ENCODE measurements at regions not wholly inside any gene's neighbourhood (a gene's known extent, or its start where the extent isn't known, plus 50 kb on each side); places are given as distances from the start of the nearest gene placed in this dataset.
"Not testable (repeated sequence)": the region's sequence is repeated elsewhere in the genome, so short reads cannot be mapped to it uniquely, and the experiment has no call there.

DNA sequence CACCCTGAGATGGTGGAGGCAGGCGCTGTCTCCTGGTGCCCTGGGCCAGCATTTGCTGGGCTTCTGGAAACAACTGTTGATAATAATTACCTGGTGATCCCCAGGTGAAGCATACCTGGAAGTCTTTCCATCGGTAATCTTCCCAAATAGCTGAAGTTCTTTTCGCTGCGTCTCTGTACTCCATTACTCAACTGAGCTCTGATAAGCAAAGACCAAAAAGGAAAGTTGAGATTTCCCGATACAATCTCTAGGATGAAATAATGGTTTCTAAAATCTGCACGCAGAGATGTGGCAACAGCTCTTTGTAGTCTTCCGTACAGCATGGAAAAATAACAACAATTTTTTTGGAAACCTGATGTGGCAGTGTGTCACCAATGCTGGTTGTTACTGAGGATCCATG, 226.5 kb downstream of the GATA3 start:
- DNase-seq (ENCODE audit: low read depth): no peak

DNA sequence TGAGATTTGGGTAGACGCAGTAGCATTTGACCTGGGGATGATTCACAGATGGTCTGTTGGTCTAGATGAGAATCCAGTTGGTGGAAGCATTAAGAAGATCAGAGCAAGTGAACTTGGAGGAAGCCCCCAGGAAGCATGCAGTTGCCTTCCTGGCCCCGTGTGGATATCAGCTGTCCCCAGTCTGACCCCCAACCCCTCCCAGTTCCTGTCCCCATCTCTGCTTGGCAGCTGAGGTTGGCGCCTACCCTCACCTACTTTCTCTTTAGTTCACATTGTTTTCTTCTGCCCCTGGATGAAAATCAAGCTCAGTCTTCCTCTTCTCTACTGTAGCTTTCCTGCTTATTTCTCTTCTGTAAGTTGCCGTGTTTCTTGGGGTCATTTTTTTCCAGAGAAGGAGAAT, 227.9 kb downstream of the GATA3 start:
- DNase-seq (ENCODE audit: low read depth): no peak

DNA sequence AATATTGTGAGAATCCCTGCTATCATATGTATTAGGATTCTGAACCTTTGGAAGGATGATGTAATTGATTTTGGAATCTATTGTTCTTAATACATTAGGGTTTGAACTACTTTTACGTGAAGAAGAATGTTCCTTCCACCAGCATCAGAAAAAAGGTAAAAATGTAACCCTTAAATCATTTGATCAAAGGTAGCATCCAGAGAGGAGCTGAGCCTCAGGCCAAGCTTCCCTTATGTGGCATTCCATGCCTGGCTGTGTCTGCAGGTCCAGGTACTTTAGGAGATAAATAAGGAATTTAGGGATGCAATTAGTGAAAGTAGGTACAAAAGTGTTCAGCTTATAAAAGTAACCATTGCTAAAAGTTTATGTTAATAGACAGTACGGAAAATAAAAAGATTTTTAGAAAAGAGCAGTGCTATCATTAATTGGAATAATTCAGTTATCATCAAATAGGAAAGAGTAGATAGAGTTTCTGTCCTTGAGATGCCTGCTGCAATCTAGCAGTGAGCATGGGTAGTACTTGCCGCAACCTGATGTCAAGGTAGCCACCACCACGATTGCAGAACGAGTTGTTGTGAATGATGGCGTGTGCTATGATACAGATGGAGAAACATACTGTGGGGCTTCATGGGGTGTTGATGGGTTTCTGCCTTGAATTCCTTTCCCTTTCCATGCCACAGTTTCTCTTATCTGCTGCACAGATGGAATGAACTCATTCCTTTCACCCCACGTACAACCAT, 228.8 kb downstream of the GATA3 start:
- no peak for DNase-seq (ENCODE audit: low read depth)

GRCh38 chr10:8283986-8284385, 229.5 kb downstream of the GATA3 start:
- DNase-seq (ENCODE audit: low read depth): no peak

DNA sequence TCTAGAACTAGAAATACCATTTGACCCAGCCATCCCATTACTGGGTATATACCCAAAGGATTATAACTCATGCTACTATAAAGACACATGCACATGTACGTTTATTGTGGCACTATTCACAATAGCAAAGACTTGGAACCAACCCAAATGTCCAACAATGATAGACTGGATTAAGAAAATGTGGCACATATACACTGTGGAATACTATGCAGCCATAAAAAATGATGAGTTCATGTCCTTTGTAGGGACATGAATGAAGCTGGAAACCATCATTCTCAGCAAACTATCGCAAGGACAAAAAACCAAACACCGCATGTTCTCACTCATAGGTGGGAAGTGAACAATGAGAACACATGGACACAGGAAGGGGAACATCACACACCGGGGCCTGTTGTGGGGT, 231.5 kb downstream of the GATA3 start:
- not testable (repeated sequence) for DNase-seq (ENCODE audit: low read depth)

DNA sequence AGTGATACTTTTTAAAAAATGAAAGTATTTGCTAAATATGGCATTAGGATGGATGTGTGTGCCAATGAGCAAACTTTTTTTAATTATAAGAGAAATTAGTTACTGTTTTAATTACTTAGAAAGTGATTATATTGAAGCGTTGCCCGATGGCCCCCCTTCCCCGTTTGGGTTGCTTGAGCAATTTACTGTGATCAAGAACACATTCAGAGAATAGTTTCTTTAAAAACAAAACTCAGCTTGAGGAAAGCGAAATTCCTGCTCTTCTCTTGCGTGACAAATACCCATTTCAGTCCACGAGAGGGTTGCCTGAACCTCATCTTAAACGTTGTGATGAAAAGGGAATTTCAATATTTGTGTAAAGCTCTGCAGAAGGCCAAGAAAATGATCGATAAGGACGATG, 234.1 kb downstream of the GATA3 start:
- no peak for DNase-seq (ENCODE audit: low read depth)

DNA sequence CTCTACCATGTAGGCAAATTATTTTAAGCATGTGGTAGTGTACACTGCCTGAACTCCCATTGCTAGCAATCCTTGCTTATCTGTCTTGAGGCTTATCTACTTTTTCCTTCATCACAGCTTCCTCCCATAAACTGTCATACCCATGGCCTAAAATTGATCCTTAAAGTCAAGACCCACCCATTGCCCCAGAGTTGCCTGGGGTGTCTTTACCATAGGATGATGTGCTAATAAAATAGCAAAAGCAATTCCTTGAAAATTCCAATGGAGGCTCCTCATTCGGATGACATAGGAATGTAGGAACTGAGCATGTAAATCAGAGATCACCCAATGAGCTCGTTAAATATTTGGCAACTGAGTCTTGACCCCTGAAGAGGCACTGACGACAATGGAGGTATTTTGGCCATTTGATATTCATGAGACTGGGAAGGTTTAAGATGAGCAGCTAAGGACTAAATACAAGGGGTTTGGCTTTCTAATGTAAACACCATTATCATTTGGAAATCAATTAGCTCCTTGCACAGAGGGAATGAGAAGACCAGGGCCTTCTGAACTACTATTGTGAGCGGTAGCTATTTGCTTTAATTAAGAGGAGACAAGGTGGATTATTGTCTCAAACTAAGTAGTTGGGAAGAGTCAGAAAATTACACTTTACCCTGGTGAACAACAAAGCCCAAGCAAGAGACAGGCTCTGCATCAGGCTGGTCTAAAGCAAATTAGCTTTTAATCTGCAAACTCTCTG, 234.9 kb downstream of the GATA3 start:
- no peak for DNase-seq (ENCODE audit: low read depth)

DNA sequence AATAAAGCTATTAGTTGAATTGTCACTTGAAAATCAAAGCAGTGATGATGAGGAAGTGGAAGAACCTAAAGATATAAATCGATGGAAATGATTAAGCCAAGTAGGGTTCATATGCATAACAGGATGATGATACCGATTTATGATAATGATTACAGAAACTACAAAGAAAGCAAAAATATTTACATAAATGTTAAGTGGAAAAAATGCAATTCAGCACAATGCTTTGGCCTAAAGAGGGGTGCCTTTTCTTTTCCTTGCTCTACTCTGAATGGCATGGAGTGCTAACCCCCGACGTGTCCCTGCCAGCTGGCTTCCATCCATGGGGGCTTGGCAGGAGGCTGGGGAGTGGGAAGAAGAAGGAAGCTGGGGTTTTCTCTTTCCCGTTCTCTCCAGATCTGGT, 240.3 kb downstream of the GATA3 start:
- DNase-seq (ENCODE audit: low read depth): no peak

GRCh38 chr10:8295311-8295710, 240.8 kb downstream of the GATA3 start:
- no peak for DNase-seq (ENCODE audit: low read depth)

GRCh38 chr10:8296090-8296733, 241.7 kb downstream of the GATA3 start:
- no peak for DNase-seq (ENCODE audit: low read depth)

GRCh38 chr10:8296734-8297101, 242.2 kb downstream of the GATA3 start:
- DNase-seq (ENCODE audit: low read depth): no peak

GRCh38 chr10:8297107-8297506, 242.6 kb downstream of the GATA3 start:
- no peak for DNase-seq (ENCODE audit: low read depth)

DNA sequence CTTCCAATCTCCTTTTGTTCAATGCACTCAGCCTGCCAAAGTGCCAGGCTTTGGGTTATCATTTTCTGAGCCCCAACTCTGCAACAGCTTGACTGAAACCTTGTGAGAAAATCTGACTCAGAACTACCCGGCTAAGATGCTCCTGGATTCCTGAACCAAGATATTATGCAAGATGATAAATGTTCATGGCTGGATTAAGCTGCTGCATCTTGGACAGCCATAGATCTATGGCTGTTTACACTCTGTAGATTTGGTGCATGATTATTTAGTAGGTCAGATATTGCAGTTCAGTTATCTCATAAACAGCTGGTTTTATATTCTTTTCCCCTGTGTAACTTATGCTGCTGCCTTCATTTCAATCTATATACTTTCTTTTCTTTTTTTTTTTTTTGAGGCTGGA, 243.5 kb downstream of the GATA3 start:
- no peak for DNase-seq (ENCODE audit: low read depth)

DNA sequence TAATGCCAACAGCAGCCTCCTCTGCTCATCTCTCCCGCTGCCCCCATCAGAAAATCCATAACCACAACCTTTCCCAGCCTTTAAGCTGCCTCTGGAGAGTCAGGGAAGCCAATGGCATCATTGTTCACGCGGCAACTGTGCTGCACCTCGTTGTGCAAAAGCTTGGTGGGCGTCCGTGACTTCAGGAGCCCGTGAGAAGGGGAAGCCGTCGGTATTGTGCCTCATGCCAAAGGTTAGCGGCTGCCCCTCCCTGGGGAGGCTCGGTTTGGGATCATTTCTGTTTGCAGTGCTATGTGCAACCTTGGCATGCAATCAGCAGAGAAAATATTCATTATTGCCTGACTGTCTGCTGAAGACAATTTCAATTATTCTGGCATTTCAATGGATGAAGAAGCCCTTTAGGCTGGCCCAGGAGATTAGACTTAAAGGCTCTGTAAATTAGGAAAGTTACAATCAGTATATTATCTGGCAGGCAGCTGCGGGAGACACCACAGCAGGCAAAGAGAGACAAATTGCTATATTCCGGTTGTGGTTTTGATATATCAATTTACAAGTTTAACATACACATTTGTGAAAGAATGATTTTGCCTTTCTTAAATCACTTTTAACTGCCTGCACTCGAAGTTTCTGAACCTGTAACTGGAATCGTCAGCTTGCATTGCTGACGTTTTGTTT, 244.5 kb downstream of the GATA3 start:
- DNase-seq (ENCODE audit: low read depth): no peak

DNA sequence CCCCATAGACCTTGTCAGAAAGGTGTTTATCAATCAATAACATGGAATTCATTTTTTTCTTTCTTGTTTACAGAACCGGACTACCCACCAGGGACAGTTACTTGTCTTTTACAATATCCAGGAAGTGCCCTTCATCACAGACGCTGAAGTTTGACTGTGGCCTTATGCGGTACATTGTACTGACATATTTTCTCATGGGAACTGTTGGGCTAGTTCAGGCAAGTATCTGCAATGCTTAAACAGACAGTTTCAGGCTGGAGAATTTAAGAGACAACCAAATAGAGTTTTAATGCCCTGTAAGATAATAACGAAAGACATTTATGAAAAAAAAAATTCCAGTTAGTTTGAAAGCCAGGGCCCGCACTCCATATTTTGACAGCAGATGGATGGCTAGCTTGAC, 246.4 kb downstream of the GATA3 start:
- no peak for DNase-seq (ENCODE audit: low read depth)

DNA sequence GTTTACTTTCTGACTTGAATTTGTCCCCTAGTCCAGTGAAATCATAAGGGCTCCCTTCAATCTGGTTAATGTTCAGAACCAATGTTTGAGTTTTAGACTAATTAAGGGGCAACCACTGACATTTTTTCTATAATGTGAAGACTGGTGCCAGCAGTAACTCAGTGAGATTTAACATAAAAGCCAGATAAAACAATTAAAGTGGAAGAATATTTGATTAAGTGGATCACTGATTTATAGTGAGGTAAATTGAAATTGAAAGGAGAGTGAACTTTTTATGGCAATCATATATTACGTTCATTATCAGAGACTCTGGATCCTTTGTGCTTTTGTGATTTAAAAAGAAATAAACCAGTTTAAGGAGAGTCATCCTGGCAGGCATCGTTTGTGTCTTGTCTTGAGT, 246.8 kb downstream of the GATA3 start:
- no peak for DNase-seq (ENCODE audit: low read depth)

DNA sequence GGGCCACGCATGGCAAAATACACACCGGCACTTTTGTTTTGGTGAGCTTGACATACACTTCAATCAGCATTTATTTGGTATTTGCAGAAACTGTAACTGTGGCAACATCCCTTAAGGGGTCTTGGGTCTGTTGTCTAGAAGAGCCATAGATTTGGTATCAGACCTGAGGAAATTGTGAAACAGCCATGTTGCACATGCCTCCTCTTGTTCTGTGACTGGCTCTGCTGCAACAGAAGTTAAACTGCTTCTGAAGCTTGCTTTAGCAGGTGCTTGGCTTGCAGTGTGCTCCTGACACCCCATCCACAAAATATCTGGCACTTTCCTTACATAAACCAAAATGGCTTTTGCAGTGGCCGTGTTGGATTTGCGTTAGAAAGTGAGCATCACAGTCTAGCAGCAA, 247.3 kb downstream of the GATA3 start:
- no peak for DNase-seq (ENCODE audit: low read depth)

DNA sequence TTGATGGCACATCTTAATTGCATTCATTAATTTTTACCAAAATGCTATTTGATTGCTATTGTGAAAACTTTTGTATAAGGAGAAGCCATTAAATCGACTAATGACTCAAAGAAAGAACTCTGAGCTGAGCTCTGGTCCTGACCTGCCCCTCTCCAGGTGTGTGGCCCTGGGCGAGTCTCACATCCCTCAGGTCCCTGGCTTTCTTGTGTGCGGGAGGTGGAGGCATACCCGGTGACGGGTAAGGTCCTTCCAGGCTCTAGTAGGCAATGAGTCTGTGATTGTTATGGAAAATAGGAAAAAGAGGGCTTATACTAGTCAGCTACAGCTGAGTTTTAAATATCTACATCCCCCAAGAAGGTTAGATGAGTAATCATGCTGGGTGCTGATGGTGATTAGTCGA, 248.1 kb downstream of the GATA3 start:
- no peak for DNase-seq (ENCODE audit: low read depth)

DNA sequence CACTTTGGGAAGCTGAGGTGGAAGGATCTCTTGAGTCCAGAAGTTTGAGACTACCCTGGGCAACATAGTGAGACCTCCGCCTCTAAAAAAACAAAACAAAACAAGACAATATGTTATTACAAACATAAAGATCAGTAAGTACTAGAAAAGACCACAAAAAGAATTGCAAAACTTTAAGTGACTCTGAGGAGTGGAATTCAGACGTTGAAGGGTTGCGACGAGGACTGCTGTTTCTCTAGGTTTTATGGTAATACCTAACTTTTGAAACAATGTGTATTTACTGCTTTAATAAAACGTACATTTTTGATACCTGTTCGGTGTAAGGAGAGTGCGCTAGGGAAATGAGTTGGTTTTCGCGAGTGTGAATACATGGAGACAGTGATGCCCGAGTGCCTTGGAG, 250.4 kb downstream of the GATA3 start:
- DNase-seq (ENCODE audit: low read depth): no peak

DNA sequence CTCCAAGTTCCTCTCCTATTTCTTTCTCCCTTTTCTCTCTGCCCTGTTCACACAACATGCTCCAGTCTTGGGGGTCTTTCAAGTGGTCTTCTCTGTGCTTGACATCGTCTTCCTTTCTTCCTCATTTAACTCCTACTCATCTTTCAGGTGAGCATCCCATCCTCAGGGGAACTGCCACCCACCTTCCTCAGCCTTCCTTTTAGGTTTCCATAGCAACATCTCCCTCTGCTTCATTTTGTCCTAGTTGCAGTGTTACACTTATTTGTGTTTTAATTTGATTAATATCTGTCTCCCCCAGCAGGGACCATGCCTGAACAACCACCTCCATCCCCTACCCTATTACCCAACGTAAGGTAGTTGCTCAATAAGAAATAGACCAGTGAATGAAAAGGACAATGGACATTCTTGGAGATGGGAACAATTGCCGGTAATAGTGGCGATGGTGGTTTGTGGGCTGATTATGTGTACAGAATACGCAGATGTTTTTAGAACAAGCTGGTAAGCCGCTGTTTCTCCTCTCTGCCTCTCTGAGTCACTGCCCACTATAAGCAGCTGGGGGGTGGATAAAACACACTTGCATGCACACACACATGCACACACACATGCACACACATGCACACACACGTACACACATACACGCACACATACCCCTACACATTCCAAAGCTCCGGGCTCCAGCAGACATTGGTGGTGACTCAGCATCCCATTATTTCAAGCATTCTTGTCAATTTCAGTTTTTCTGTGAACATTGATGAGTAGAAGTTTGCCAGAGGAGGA, 251.6 kb downstream of the GATA3 start:
- no peak for DNase-seq (ENCODE audit: low read depth)

- DNase-seq (ENCODE audit: low read depth): no peak
These were observed 252.3 kb downstream of the GATA3 start for GRCh38 chr10:8306685-8307364.
